ENCODE measurements at regions not wholly inside any gene's neighbourhood (a gene's known extent, or its start where the extent isn't known, plus 50 kb on each side); places are given as distances from the start of the nearest gene placed in this dataset.

DNA sequence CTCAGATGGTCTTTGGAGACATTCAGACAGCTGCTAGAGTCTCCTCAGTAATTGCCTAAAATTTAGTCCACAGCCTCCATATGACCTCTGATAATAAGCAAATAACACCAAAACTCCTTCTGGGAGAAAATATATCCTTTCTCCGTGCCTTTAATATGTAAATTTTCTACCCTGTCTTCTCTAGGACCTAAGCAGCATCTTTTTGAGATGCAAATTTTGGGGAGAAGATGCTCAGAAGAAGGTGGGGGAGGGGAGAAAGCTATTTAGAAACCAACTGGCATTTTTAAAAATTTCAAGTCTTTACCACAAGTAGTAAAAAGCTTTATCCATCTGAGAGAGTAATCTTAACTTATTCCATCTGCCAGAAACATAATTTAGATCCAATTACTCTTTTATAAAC is 91.8 kb upstream of the KCNK12 start:
- DNase-seq = no peak
- Histone ChIP-seq H3K9me3 (no peaks in the 10 kb centered on the region), H3K4me3 (no peak overlapping the region), H3K4me1 (ENCODE audit: insufficient read depth) (no peaks in the 10 kb centered on the region), H3K36me3 (no peaks in the 10 kb centered on the region), H3K27ac (no peak overlapping the region), H3K27me3 (no peaks in the 10 kb centered on the region)
- TF ChIP-seq EP300 (IDR thresholded peaks at IDR 0.05) (no peak), POLR2A (IDR thresholded peaks at IDR 0.05) (no peak)
- TF ChIP-seq, protein P1, sequence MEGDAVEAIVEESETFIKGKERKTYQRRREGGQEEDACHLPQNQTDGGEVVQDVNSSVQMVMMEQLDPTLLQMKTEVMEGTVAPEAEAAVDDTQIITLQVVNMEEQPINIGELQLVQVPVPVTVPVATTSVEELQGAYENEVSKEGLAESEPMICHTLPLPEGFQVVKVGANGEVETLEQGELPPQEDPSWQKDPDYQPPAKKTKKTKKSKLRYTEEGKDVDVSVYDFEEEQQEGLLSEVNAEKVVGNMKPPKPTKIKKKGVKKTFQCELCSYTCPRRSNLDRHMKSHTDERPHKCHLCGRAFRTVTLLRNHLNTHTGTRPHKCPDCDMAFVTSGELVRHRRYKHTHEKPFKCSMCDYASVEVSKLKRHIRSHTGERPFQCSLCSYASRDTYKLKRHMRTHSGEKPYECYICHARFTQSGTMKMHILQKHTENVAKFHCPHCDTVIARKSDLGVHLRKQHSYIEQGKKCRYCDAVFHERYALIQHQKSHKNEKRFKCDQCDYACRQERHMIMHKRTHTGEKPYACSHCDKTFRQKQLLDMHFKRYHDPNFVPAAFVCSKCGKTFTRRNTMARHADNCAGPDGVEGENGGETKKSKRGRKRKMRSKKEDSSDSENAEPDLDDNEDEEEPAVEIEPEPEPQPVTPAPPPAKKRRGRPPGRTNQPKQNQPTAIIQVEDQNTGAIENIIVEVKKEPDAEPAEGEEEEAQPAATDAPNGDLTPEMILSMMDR (IDR thresholded peaks at IDR 0.05) = no peak
- intact Hi-C loops (cut with DNase I) = no loop called here
- WGBS, 3 donors = 40 to 43% (median 41%) methylated on average over 1 of the region's 1 CpG

- intact Hi-C loops (cut with DNase I) = no loop called here
- no peaks in the 10 kb centered on the region for H3K4me1 ChIP-seq (ENCODE audit: insufficient read depth)
- TF ChIP-seq POLR2A (IDR thresholded peaks at IDR 0.05) (no peak), EP300 (IDR thresholded peaks at IDR 0.05) (no peak)
- TF ChIP-seq, protein P1 (IDR thresholded peaks at IDR 0.05) = no peak
- no peaks in the 10 kb centered on the region for H3K27me3 ChIP-seq
- no peak overlapping the region for H3K4me3 ChIP-seq
- 91 to 93% (median 91%) methylated on average over 6 of the region's 6 CpGs for WGBS, 3 donors
- H3K36me3 ChIP-seq = no peaks in the 10 kb centered on the region
- no peak for DNase-seq
- no peaks in the 10 kb centered on the region for H3K9me3 ChIP-seq
- H3K27ac ChIP-seq = no peak overlapping the region
Observed at GRCh38 chr2:47661310-47661709, 90.5 kb upstream of the KCNK12 start.

DNA sequence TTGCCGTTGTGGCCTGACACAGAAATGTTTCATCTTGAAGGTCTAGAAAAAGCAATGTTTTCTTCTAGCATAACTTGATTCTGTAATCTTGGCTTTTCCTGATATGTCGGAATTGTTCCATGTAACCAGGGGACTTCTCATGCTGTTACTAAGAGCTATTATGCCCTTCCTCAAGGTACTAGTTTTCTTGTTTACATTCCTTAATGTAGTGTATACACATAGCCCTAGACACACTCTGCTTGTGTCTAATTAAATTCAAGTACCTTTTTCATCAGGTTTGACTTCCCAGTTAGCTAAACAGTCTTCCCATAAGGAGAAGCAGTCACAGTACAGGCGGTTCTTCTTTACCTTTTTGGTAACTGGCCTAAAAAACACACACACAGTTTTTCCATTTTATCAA is 89.4 kb upstream of the KCNK12 start:
- Histone ChIP-seq H3K27me3 (no peaks in the 10 kb centered on the region), H3K4me1 (ENCODE audit: insufficient read depth) (no peaks in the 10 kb centered on the region), H3K4me3 (no peak overlapping the region), H3K27ac (no peak overlapping the region), H3K9me3 (no peaks in the 10 kb centered on the region), H3K36me3 (no peaks in the 10 kb centered on the region)
- intact Hi-C loops (cut with DNase I) = no loop called here
- no peak for TF ChIP-seq EP300 (IDR thresholded peaks at IDR 0.05)
- no peak for TF ChIP-seq POLR2A (IDR thresholded peaks at IDR 0.05)
- WGBS, 3 donors = 55 to 72% (median 56%) methylated on average over 3 of the region's 3 CpGs
- DNase-seq = no peak

DNA sequence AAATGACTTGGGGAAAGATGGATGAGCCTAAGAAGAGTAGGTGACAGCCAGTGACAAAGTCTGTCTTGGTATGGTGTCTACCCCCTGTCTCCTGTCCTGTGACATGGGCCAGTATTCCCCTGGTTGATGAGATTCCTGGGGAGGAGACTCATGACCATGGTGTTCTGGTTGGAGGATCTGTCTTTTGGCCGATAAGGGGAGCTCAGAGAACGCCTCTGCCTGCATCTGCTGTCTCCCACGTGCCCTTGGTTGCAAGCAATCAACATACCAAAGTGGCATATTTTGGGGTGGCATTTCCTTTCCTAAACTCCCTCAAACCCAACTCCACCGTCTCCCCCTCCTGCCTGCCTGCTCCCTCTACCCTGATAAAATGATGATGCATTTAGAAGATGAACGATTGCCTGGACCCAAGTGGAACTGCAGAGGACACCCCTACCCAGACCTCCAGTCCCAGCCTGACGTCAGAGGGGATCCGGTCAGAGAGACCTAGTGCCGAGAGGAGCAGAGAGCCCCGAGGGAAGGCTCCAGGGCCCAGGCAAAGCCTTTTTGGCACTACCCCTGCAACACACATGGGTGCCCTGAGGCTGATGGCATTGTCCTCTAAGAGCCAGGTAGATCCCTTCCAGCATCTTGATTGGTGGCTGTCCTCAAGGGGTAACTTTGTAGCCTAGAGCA is 88.0 kb upstream of the KCNK12 start:
- no peak overlapping the region for H3K4me3 ChIP-seq
- peaks cover 9% of the 10 kb centered on the region for H3K4me1 ChIP-seq (ENCODE audit: insufficient read depth)
- TF ChIP-seq POLR2A (IDR thresholded peaks at IDR 0.05) (no peak), EP300 (IDR thresholded peaks at IDR 0.05) (no peak)
- TF ChIP-seq, protein P1 (IDR thresholded peaks at IDR 0.05) = no peak
- H3K9me3 ChIP-seq = no peaks in the 10 kb centered on the region
- 84 to 85% (median 84%) methylated on average over 9 of the region's 9 CpGs for WGBS, 3 donors
- H3K27me3 ChIP-seq = no peaks in the 10 kb centered on the region
- H3K27ac ChIP-seq = no peak overlapping the region
- intact Hi-C loops (cut with DNase I) = no loop called here
- DNase-seq = no peak
- H3K36me3 ChIP-seq = no peaks in the 10 kb centered on the region

- H3K9me3 ChIP-seq = no peaks in the 10 kb centered on the region
- no peak for DNase-seq
- WGBS, 3 donors = 79 to 85% (median 81%) methylated on average over 7 of the region's 7 CpGs
- no peak overlapping the region for H3K27ac ChIP-seq
- H3K27me3 ChIP-seq = no peaks in the 10 kb centered on the region
- no peaks in the 10 kb centered on the region for H3K36me3 ChIP-seq
- TF ChIP-seq, protein P1 (IDR thresholded peaks at IDR 0.05) = no peak
- TF ChIP-seq POLR2A (IDR thresholded peaks at IDR 0.05) = no peak
- no peak for TF ChIP-seq EP300 (IDR thresholded peaks at IDR 0.05)
- peaks cover 10% of the 10 kb centered on the region for H3K4me1 ChIP-seq (ENCODE audit: insufficient read depth)
- H3K4me3 ChIP-seq = no peak overlapping the region
- intact Hi-C loops (cut with DNase I) = no loop called here
Observed at GRCh38 chr2:47657886-47658489, 87.2 kb upstream of the KCNK12 start.
